ENCODE measurements at regions not wholly inside any gene's neighbourhood (a gene's known extent, or its start where the extent isn't known, plus 50 kb on each side); places are given as distances from the start of the nearest gene placed in this dataset.

GRCh38 chr2:217688494-217688893 is 314.3 kb downstream of the TNS1 start:
- TF ChIP-seq POLR2A (IDR thresholded peaks at IDR 0.05; ENCODE audit: low read length) (no peak), GATA1 (IDR thresholded peaks at IDR 0.05; ENCODE audit: low read depth, low read length) (no peak)
